ENCODE measurements at regions not wholly inside any gene's neighbourhood (a gene's known extent, or its start where the extent isn't known, plus 50 kb on each side); places are given as distances from the start of the nearest gene placed in this dataset.

DNA sequence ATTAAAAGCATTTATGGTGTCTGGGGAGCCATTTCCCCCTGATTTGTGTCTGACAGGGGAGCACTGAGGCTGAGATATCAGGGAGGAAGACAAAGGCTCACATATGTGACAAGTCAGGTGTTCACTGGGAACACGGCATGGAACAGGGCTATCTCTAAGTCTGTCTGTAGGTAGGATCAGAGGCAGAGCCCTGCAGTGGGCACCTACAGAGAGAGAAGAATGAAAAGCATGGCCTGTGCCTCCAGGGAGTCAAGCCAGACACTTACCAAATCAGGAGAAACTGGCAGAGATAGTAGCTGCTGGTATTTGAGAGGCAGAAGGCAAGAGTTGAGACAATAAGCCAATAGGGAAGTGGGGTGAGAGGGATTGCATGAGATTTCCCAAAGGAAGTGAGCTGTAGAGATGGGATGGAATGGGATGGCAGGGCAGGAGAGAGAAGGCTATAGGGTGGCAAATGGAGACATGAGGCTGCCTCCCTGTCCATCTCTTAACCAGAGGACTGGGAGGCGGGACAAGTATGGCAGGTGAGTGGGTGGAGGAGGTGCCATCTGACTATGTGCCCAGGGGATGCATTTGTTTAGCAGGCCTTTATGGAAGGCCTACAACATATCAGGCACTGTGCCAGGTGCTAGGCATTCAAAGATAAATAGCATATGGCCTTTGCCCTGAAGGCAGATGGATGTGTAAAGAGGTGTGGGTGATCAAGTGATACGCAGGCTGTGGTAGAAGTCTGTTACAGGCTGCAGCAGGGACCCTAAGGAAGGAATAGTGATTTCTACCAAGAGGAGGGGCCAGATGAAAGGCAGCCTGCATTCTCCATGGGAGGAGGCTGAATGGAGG is 136.2 kb upstream of the IPO9 start:
- Histone ChIP-seq H3K27me3 (replicated peaks; ENCODE audit: control insufficient read depth, insufficient read depth, low read length) (peaks cover 3% of the 10 kb centered on the region), H3K4me3 (replicated peaks; ENCODE audit: low read depth, low read length) (no peak overlapping the region), H3K36me3 (ENCODE audit: control insufficient read depth, insufficient read depth, low read length) (no peaks in the 10 kb centered on the region)
- no peak for DNase-seq (ENCODE audit: extremely low read depth, insufficient read length)
- TF ChIP-seq, protein P1, sequence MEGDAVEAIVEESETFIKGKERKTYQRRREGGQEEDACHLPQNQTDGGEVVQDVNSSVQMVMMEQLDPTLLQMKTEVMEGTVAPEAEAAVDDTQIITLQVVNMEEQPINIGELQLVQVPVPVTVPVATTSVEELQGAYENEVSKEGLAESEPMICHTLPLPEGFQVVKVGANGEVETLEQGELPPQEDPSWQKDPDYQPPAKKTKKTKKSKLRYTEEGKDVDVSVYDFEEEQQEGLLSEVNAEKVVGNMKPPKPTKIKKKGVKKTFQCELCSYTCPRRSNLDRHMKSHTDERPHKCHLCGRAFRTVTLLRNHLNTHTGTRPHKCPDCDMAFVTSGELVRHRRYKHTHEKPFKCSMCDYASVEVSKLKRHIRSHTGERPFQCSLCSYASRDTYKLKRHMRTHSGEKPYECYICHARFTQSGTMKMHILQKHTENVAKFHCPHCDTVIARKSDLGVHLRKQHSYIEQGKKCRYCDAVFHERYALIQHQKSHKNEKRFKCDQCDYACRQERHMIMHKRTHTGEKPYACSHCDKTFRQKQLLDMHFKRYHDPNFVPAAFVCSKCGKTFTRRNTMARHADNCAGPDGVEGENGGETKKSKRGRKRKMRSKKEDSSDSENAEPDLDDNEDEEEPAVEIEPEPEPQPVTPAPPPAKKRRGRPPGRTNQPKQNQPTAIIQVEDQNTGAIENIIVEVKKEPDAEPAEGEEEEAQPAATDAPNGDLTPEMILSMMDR (IDR thresholded peaks at IDR 0.05; ENCODE audit: insufficient read depth, low read length, poor library complexity, severe bottlenecking) = no peak

DNA sequence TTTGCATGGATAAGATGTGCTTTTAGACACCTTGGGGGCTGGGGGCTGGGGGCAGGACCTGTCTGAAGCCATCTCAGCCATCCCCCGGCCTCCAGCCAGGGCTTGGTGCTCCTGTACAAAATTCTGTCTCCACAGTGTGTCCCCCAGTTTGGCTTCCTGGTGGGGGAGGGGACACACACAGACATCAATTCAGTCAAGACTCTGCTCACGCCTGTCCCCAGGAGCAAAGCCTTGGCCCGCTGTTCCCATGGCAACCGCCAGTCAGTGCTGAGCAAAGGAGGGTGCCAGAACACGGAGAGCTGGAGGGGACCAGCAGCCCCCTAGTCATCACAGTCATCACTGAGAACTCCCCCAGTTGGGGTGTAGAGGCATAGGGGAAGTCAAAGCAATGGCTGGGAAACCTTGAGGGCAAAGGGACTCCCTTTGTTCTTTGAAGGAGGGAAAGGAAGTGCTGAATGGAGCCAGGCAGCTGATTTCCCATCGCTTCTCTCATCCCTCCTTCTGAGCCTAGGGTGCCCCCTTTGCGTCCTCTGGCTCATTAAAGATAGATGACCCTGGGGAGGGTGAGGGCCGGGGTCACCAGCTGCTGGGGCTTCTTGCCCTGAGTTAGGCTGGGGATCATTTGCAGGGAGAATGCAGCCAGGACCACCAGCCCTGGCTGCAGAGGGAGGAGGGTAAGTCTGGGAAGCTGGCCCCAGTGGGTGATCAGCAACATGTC is 134.9 kb upstream of the IPO9 start:
- TF ChIP-seq, protein P1 (IDR thresholded peaks at IDR 0.05; ENCODE audit: insufficient read depth, low read length, poor library complexity, severe bottlenecking) = no peak
- H3K4me3 ChIP-seq (replicated peaks; ENCODE audit: low read depth, low read length) = no peak overlapping the region
- peaks cover 3% of the 10 kb centered on the region for H3K27me3 ChIP-seq (replicated peaks; ENCODE audit: control insufficient read depth, insufficient read depth, low read length)
- H3K36me3 ChIP-seq (ENCODE audit: control insufficient read depth, insufficient read depth, low read length) = no peaks in the 10 kb centered on the region
- no peak for DNase-seq (ENCODE audit: extremely low read depth, insufficient read length)

DNA sequence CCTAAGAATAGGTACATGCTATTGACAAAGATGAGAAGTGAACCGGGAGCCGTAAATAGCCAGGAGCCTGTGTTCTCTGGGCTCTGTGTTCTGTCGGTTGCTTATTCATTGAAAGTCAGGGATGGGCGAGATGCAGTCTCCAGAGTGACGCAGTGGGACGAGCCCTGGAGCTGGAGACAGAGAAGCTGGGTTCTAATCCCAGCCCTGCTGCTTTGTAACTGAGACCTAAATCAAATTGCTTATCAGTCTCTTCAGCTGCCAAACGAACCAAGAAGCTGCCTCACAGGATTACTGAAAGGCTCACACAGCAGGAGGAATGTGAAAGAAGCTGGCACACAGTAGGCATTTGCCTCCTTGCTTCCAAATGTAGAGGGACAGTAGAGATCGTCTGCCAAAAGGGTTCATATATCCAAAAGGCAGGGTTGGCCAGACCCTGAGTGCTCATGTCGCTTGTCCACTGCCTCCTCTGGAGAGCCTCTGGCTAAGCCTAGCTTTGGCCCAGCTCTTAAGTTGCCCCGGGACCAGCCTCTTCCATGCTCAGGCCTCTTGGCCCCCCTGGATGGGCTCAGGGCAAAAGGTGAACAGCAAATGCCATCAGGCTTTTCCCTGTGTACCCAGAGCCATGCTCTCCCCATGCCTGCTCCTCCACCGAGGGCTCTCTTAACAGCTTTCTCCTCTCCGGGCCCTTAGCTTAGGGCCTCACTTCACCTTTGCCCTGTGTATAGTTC is 134.2 kb upstream of the IPO9 start:
- Histone ChIP-seq H3K27me3 (replicated peaks; ENCODE audit: control insufficient read depth, insufficient read depth, low read length) (peaks cover 3% of the 10 kb centered on the region), H3K36me3 (ENCODE audit: control insufficient read depth, insufficient read depth, low read length) (no peaks in the 10 kb centered on the region), H3K4me3 (replicated peaks; ENCODE audit: low read depth, low read length) (no peak overlapping the region)
- no peak for DNase-seq (ENCODE audit: extremely low read depth, insufficient read length)
- TF ChIP-seq, protein P1 (IDR thresholded peaks at IDR 0.05; ENCODE audit: insufficient read depth, low read length, poor library complexity, severe bottlenecking) = no peak

DNA sequence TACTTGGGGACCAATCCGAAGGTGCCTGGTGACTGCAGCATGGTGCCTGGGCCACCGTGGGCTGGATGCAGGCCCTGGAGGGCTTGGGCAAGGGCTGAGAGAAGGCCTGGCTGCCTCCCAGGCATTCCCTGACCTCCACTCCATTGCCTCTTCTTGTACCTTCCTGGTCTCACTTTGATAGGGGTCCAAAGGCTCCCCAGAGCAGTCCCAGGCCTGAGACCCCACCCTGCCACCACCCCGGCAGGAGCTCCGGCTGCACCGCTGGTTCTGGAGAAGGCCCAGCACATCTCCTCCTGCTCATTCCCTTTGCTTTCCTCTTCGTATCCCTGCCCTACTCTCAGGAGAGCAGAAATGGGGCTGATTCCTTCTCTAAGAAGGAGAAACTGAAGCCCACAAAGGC is 133.3 kb upstream of the IPO9 start:
- Histone ChIP-seq H3K36me3 (ENCODE audit: control insufficient read depth, insufficient read depth, low read length) (no peaks in the 10 kb centered on the region), H3K4me3 (replicated peaks; ENCODE audit: low read depth, low read length) (no peak overlapping the region), H3K27me3 (replicated peaks; ENCODE audit: control insufficient read depth, insufficient read depth, low read length) (peaks cover 3% of the 10 kb centered on the region)
- TF ChIP-seq, protein P1 (IDR thresholded peaks at IDR 0.05; ENCODE audit: insufficient read depth, low read length, poor library complexity, severe bottlenecking) = no peak
- DNase-seq (ENCODE audit: extremely low read depth, insufficient read length) = no peak

DNA sequence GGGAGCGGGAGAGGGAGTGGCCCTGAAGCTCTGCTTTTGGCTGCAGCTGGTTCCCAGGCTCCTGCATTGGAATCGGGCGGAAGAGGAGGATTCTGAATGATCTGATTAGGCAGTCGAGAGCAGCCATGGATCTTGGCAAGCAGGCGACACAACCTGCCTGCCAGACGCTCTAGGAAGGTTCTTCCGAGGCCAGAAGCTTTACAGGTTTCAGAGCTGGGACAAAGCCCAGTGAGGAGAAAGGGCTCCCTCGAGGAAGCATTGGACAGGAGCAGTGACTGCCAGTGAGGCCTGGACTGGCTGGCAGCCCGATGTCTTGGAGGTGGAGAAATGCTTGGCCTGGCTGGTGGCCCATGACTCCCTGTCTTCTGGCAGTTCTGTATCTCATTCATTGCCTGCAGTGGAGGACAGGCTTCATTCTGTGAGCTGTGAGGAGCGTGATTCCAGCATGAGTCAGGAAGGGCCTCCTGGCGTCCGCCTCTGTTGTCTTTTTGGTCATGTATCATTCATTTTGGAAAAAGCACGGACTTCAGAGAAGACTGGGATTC is 132.7 kb upstream of the IPO9 start:
- TF ChIP-seq, protein P1 (IDR thresholded peaks at IDR 0.05; ENCODE audit: insufficient read depth, low read length, poor library complexity, severe bottlenecking) = no peak
- no peaks in the 10 kb centered on the region for H3K36me3 ChIP-seq (ENCODE audit: control insufficient read depth, insufficient read depth, low read length)
- peaks cover 3% of the 10 kb centered on the region for H3K27me3 ChIP-seq (replicated peaks; ENCODE audit: control insufficient read depth, insufficient read depth, low read length)
- no peak for DNase-seq (ENCODE audit: extremely low read depth, insufficient read length)
- no peak overlapping the region for H3K4me3 ChIP-seq (replicated peaks; ENCODE audit: low read depth, low read length)

Measured in GM06990 (cell line).